HepG2 (cell line): ENCODE measurements at regions not wholly inside any gene's neighbourhood (a gene's known extent, or its start where the extent isn't known, plus 50 kb on each side); places are given as distances from the start of the nearest gene placed in this dataset.

Experiments
- ATAC-seq: fragments of 200-7000 bp; cut with Tn5 transposase; 3 replicates; pipeline ENCODE4 v1.9.1; 2020; ENCODE audit warnings: mild to moderate bottlenecking, moderate library complexity
- BruUV-seq: library from RNA; stranded (reverse); fragments of 400-500 nt; replicated peaks from 2 replicates; lab custom pipeline; 2021; lab: Mats Ljungman, UMichigan
- CTCF ChIA-PET: fragments of 300-600 bp; formaldehyde crosslinking; extraction: SDS; loops from one replicate; lab custom pipeline; 2021; ENCODE audit warnings: low total read pairs, inconsistent platforms, low intra/inter-chr PET ratio; lab: Yijun Ruan, JAX
- POLR2A ChIA-PET: fragments of 350-600 bp; sonication (Branson Sonifier 250); formaldehyde crosslinking; loops from one replicate; lab custom pipeline; 2020; ENCODE audit warnings: antibody characterized with exemption, inconsistent platforms; lab: Yijun Ruan, JAX
- DNase-seq: peaks from one replicate; pipeline ENCODE4 v3.0.0-alpha.2; 2015; ENCODE audit warnings: low spot score
- FAIRE-seq: peaks from 3 replicates; lab custom pipeline; 2011; peaks lifted over from hg19 to GRCh38; lab: Jason Lieb, UNC
- H2AFZ ChIP-seq: one replicate; pipeline ENCODE4 v1.6.1; 2011; ENCODE audit warnings: low read length, inconsistent platforms
- H3K27ac ChIP-seq: fragments of 300-600 bp; 3 replicates; pipeline ENCODE4 v1.8.0; 2011; ENCODE audit warnings: mixed run types, mild to moderate bottlenecking, mixed read lengths, low read length, inconsistent platforms; ENCODE audit not compliant: insufficient read depth; ENCODE audit errors: extremely low read length
- H3K27me3 ChIP-seq, 2 experiments: fragments of 200-600 bp in 1 of 2; 2 replicates in 1 of 2; 3 replicates in 1 of 2; pipeline versions ENCODE4 v1.6.0 to v1.8.0; 2011; ENCODE audit warnings: low read length in 2 of 2, mild to moderate bottlenecking in 2 of 2, moderate library complexity in 2 of 2, inconsistent platforms in 1 of 2; ENCODE audit not compliant: insufficient read depth in 2 of 2, control insufficient read depth in 1 of 2
- H3K36me3 ChIP-seq, 2 experiments: fragments of 200-600 bp in 1 of 2; replicated peaks in 1 of 2; 2 replicates in 1 of 2; 3 replicates in 1 of 2; pipeline versions ENCODE4 v1.5.1 to v1.8.0; 2011; ENCODE audit warnings: low read length in 2 of 2, inconsistent platforms in 1 of 2; ENCODE audit not compliant: insufficient read depth in 2 of 2, control insufficient read depth in 1 of 2
- H3K4me1 ChIP-seq: 2 replicates; pipeline ENCODE4 v1.5.1; 2012; ENCODE audit warnings: low read length, inconsistent platforms; ENCODE audit not compliant: insufficient read depth
- H3K4me2 ChIP-seq: 2 replicates; pipeline ENCODE4 v1.6.0; 2011; ENCODE audit warnings: low read depth, low read length, inconsistent platforms
- H3K4me3 ChIP-seq, 3 experiments: fragments of 200-600 bp in 1 of 3; sonication (generic), shearing (Covaris generic) in 1 of 3; replicated peaks in 1 of 3; 2 replicates each; pipeline ENCODE4 v1.5.1; 2011 to 2016; ENCODE audit warnings: low read length in 3 of 3, inconsistent platforms in 2 of 3, low read depth in 2 of 3, mild to moderate bottlenecking in 2 of 3, control low read depth in 1 of 3, mixed read lengths in 1 of 3; ENCODE audit not compliant: insufficient read depth in 1 of 3
- H3K79me2 ChIP-seq: one replicate; pipeline ENCODE4 v1.6.1; 2011; ENCODE audit warnings: low read length, inconsistent platforms; ENCODE audit not compliant: insufficient read depth
- H3K9ac ChIP-seq: 2 replicates; pipeline ENCODE4 v1.6.0; 2011; ENCODE audit warnings: mild to moderate bottlenecking, low read depth, low read length, inconsistent platforms; ENCODE audit not compliant: insufficient read depth
- H3K9me3 ChIP-seq: 2 replicates; pipeline ENCODE4 v1.5.1; 2012; ENCODE audit warnings: mild to moderate bottlenecking, low read length
- H4K20me1 ChIP-seq: 2 replicates; pipeline ENCODE4 v1.6.0; 2011; ENCODE audit warnings: inconsistent platforms, mild to moderate bottlenecking, low read length, moderate library complexity; ENCODE audit not compliant: insufficient read depth
- DR1 ChIP-seq: sonication (generic); formaldehyde crosslinking; IDR thresholded peaks from 2 replicates; pipeline ENCODE4 v1.8.0; 2021; ENCODE audit warnings: mild to moderate bottlenecking, missing genetic modification reagents, inconsistent platforms
- ERF ChIP-seq: IDR thresholded peaks from 2 replicates; pipeline ENCODE4 v1.6.1; 2018; ENCODE audit warnings: missing biosample characterization, missing genetic modification reagents
- GFI1 ChIP-seq: sonication (generic); formaldehyde crosslinking; IDR thresholded peaks from 2 replicates; pipeline ENCODE4 v1.5.0; 2020; ENCODE audit warnings: missing genetic modification reagents, mild to moderate bottlenecking, borderline replicate concordance
- JUN ChIP-seq: sonication (generic); formaldehyde crosslinking; IDR thresholded peaks from 2 replicates; pipeline ENCODE4 v1.4.0; 2020; ENCODE audit warnings: mild to moderate bottlenecking, missing genetic modification reagents
- KMT2B ChIP-seq: IDR thresholded peaks from 2 replicates; pipeline ENCODE4 v1.6.1; 2016; ENCODE audit warnings: missing genetic modification reagents, missing compliant biosample characterization
- MEF2D ChIP-seq: sonication (generic); formaldehyde crosslinking; IDR thresholded peaks from 2 replicates; pipeline ENCODE4 v1.5.1; 2020; ENCODE audit warnings: mild to moderate bottlenecking, missing genetic modification reagents
- POGK ChIP-seq: sonication (generic); formaldehyde crosslinking; conservative IDR thresholded peaks from 2 replicates; pipeline ENCODE4 v1.8.0; 2022; ENCODE audit warnings: mild to moderate bottlenecking, moderate library complexity, missing genetic modification reagents
- POGZ ChIP-seq: sonication (generic); formaldehyde crosslinking; IDR thresholded peaks from 2 replicates; pipeline ENCODE4 v1.4.0; 2020; ENCODE audit warnings: mild to moderate bottlenecking, missing genetic modification reagents
- RELA ChIP-seq: sonication (generic); formaldehyde crosslinking; IDR thresholded peaks from 2 replicates; pipeline ENCODE4 v1.4.0; 2020; ENCODE audit warnings: missing genetic modification reagents
- REXO4 ChIP-seq: sonication (generic); formaldehyde crosslinking; IDR thresholded peaks from 2 replicates; pipeline ENCODE4 v1.8.0; 2022; ENCODE audit warnings: missing genetic modification reagents, mild to moderate bottlenecking, borderline replicate concordance
- RXRA ChIP-seq: sonication (generic); formaldehyde crosslinking; IDR thresholded peaks from 2 replicates; pipeline ENCODE4 v1.5.1; 2020; ENCODE audit warnings: missing genetic modification reagents
- STAT5B ChIP-seq: sonication (generic); formaldehyde crosslinking; IDR thresholded peaks from 2 replicates; pipeline ENCODE4 v1.4.0; 2020; ENCODE audit warnings: missing genetic modification reagents
- TFE3 ChIP-seq: IDR thresholded peaks from 2 replicates; pipeline ENCODE4 v1.6.1; 2016
- ZNF432 ChIP-seq: sonication (generic); formaldehyde crosslinking; IDR thresholded peaks from 2 replicates; pipeline ENCODE4 v1.5.0; 2020; ENCODE audit warnings: missing genetic modification reagents, mild to moderate bottlenecking, borderline replicate concordance
- ZNF597 ChIP-seq: sonication (generic); formaldehyde crosslinking; IDR thresholded peaks from 2 replicates; pipeline ENCODE4 v1.5.0; 2020; ENCODE audit warnings: missing genetic modification reagents
- ZNF598 ChIP-seq: sonication (generic); formaldehyde crosslinking; IDR thresholded peaks from 2 replicates; pipeline ENCODE4 v1.5.1; 2020; ENCODE audit warnings: mild to moderate bottlenecking, missing genetic modification reagents, borderline replicate concordance
- ZNF720 ChIP-seq: sonication (generic); formaldehyde crosslinking; IDR thresholded peaks from 2 replicates; pipeline ENCODE4 v1.4.0; 2020; ENCODE audit warnings: missing genetic modification reagents
- ZNF740 ChIP-seq: sonication (generic); formaldehyde crosslinking; IDR thresholded peaks from 2 replicates; pipeline ENCODE4 v1.4.0; 2020; ENCODE audit warnings: missing genetic modification reagents
- ZNF883 ChIP-seq: sonication (generic); formaldehyde crosslinking; IDR thresholded peaks from 2 replicates; pipeline ENCODE4 v1.5.1; 2020; ENCODE audit warnings: mild to moderate bottlenecking, missing genetic modification reagents; ENCODE audit errors: not compliant biosample characterization
- WGBS: methylation state at CpG from one replicate; pipeline ENCODE4 v1.1.6; 2017; ENCODE audit warnings: low lambda C conversion rate; 5-methylcytosine and 5-hydroxymethylcytosine counted together
- in situ Hi-C: cut with HindIII; loops from 2 replicates; pipeline ENCODE4 v1.10.0; 2017; ENCODE audit warnings: low pct_unique_long_range_greater_than_20kb; ENCODE audit not compliant: extremely low pct_ligation_motif_present
- intact Hi-C: fragments of 100-400 bp; cut with micrococcal nuclease; formaldehyde crosslinking; loops from one replicate; pipeline ENCODE4 v1.10.0; 2022; ENCODE audit not compliant: unreplicated experiment
- TF ChIP-seq, protein P1 (sequence below): IDR thresholded peaks from 2 replicates; pipeline ENCODE4 v1.6.1; 2016; ENCODE audit warnings: control low read depth

DNA sequence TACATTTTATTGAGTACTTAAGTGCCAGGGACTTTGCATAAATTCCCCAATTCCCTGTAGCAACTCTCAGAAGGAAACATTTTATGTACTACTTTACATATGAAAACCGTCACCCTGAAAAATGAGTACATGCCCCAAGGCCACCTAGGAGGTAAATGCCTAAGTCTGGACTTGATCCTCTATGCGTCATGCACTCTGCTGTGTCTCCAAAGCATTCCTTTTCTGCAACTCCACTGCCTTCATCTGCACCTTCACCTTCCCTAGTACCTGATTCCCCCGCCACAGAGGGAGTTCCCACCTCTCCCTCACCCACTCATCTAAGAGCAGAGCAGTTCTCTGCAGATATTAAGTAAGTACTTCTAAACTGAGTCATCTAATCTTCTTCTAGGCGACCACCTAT lies 75.2 kb upstream of the HRH2 start:
- no peak overlapping the region for H3K9ac ChIP-seq
- ChIA-PET POLR2A (no interaction called here), CTCF (no interaction called here)
- H3K36me3 ChIP-seq = no peaks in the 10 kb centered on the region
- 33% methylated on average over 4 of the region's 4 CpGs for WGBS
- no peaks in the 10 kb centered on the region for H4K20me1 ChIP-seq
- 0 out of 5 replicates have a peak, but pooled peaks cover 0 to 6% of the 10 kb centered on the region in 2 experiments for H3K27me3 ChIP-seq
- H3K4me3 ChIP-seq = no peak overlapping the region
- DNase-seq = no peak
- ATAC-seq = no peak
- no peaks in the 10 kb centered on the region for H3K4me1 ChIP-seq
- intact Hi-C loops (no loop called here), in situ Hi-C loops (no loop called here)
- no peak overlapping the region for H2AFZ ChIP-seq
- no peak overlapping the region for H3K4me2 ChIP-seq
- BruUV-seq = no TSS peak
- no peaks in the 10 kb centered on the region for H3K9me3 ChIP-seq
- H3K79me2 ChIP-seq = no peaks in the 10 kb centered on the region
- FAIRE-seq = no peak
- H3K27ac ChIP-seq = no peak overlapping the region
- no peak for TF ChIP-seq ZNF597 (CRISPR knock-in tag)
- TF ChIP-seq RELA = no peak
- TF ChIP-seq POGK (CRISPR knock-in tag) = no peak
- TF ChIP-seq POGZ (CRISPR knock-in tag) = no peak
- no peak for TF ChIP-seq MEF2D (CRISPR knock-in tag)
- TF ChIP-seq ERF (CRISPR knock-in tag) = no peak
- no peak for TF ChIP-seq RXRA (CRISPR knock-in tag)
- no peak for TF ChIP-seq KMT2B (CRISPR knock-in tag)
- TF ChIP-seq JUN (CRISPR knock-in tag) = no peak
- TF ChIP-seq, protein P1, sequence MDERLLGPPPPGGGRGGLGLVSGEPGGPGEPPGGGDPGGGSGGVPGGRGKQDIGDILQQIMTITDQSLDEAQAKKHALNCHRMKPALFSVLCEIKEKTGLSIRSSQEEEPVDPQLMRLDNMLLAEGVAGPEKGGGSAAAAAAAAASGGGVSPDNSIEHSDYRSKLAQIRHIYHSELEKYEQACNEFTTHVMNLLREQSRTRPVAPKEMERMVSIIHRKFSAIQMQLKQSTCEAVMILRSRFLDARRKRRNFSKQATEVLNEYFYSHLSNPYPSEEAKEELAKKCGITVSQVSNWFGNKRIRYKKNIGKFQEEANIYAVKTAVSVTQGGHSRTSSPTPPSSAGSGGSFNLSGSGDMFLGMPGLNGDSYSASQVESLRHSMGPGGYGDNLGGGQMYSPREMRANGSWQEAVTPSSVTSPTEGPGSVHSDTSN = no peak
- TF ChIP-seq ZNF720 (CRISPR knock-in tag) = no peak
- TF ChIP-seq DR1 (CRISPR knock-in tag) = no peak
- TF ChIP-seq ZNF432 (CRISPR knock-in tag) = no peak
- no peak for TF ChIP-seq ZNF598
- no peak for TF ChIP-seq ZNF883 (CRISPR knock-in tag)
- TF ChIP-seq ZNF740 (CRISPR knock-in tag) = no peak
- no peak for TF ChIP-seq GFI1 (CRISPR knock-in tag)
- TF ChIP-seq REXO4 (CRISPR knock-in tag) = no peak
- TF ChIP-seq STAT5B (CRISPR knock-in tag) = no peak
- no peak for TF ChIP-seq TFE3 (CRISPR knock-in tag)
